NOMO-1 treated with dmso at 0.1 percent for 144 hours (cell line): ENCODE measurements at regions not wholly inside any gene's neighbourhood (a gene's known extent, or its start where the extent isn't known, plus 50 kb on each side); places are given as distances from the start of the nearest gene placed in this dataset.
"Not testable (repeated sequence)": the region's sequence is repeated elsewhere in the genome, so short reads cannot be mapped to it uniquely, and the experiment has no call there.

ENCODE experiments used
- DNase-seq: peaks from one replicate; lab custom pipeline; 2025; ENCODE audit not compliant: unreplicated experiment; lab: John Stamatoyannopoulos, UW

GRCh38 chr11:112614605-112615004, 346.6 kb upstream of the NCAM1 start:
- DNase-seq, result no peak

GRCh38 chr11:112615238-112615637, 346.0 kb upstream of the NCAM1 start:
- no peak for DNase-seq

GRCh38 chr11:112615891-112616290, 345.3 kb upstream of the NCAM1 start:
- peak; percentile 31 for DNase-seq

- DNase-seq, result no peak
Measured at GRCh38 chr11:112616327-112617097, 344.7 kb upstream of the NCAM1 start.

- DNase-seq, result no peak
Measured at GRCh38 chr11:112617098-112617425, 344.2 kb upstream of the NCAM1 start.

- no peak for DNase-seq
Measured at GRCh38 chr11:112617977-112618826, 343.0 kb upstream of the NCAM1 start.

- no peak for DNase-seq
Measured at GRCh38 chr11:112619106-112619505, 342.1 kb upstream of the NCAM1 start.

GRCh38 chr11:112620621-112621394, 340.4 kb upstream of the NCAM1 start:
- DNase-seq, result no peak

- no peak for DNase-seq
Measured at GRCh38 chr11:112623057-112623456, 338.2 kb upstream of the NCAM1 start.

- no peak for DNase-seq
Measured at GRCh38 chr11:112624431-112624830, 336.8 kb upstream of the NCAM1 start.

GRCh38 chr11:112624971-112625370, 336.2 kb upstream of the NCAM1 start:
- DNase-seq, result not testable (repeated sequence)

- no peak for DNase-seq
Measured at GRCh38 chr11:112625814-112626213, 335.4 kb upstream of the NCAM1 start.

- no peak for DNase-seq
Measured at GRCh38 chr11:112626731-112627130, 334.5 kb upstream of the NCAM1 start.

- DNase-seq, result no peak
Measured at GRCh38 chr11:112627588-112628045, 333.6 kb upstream of the NCAM1 start.

- no peak for DNase-seq
Measured at GRCh38 chr11:112628676-112629075, 332.5 kb upstream of the NCAM1 start.

- peak; percentile 19 for DNase-seq
Measured at GRCh38 chr11:112630496-112630895, 330.7 kb upstream of the NCAM1 start.

GRCh38 chr11:112631333-112631732, 329.9 kb upstream of the NCAM1 start:
- peak; percentile 22 for DNase-seq

GRCh38 chr11:112632866-112633505, 328.2 kb upstream of the NCAM1 start:
- DNase-seq, result no peak

GRCh38 chr11:112634551-112634950, 326.7 kb upstream of the NCAM1 start:
- no peak for DNase-seq

- DNase-seq, result no peak
Measured at GRCh38 chr11:112634995-112635737, 326.1 kb upstream of the NCAM1 start.
